8988T (cell line): ENCODE measurements at regions not wholly inside any gene's neighbourhood (a gene's known extent, or its start where the extent isn't known, plus 50 kb on each side); places are given as distances from the start of the nearest gene placed in this dataset.
"Not testable (repeated sequence)": the region's sequence is repeated elsewhere in the genome, so short reads cannot be mapped to it uniquely, and the experiment has no call there.

Experiments used
- DNase-seq: peaks from one replicate; pipeline ENCODE4 v3.0.0; 2011

GRCh38 chr16:79998143-79998542 is 397.6 kb upstream of the MAF start:
- no peak for DNase-seq

GRCh38 chr16:79997257-79997656 is 396.7 kb upstream of the MAF start:
- peak; percentile 32 for DNase-seq

- DNase-seq = no peak
Measured at GRCh38 chr16:79996321-79996720, 395.8 kb upstream of the MAF start.

- DNase-seq = no peak
Measured at GRCh38 chr16:79995315-79995714, 394.8 kb upstream of the MAF start.

- no peak for DNase-seq
Measured at GRCh38 chr16:79994418-79994817, 393.9 kb upstream of the MAF start.

- DNase-seq = no peak
Measured at GRCh38 chr16:79993629-79994209, 393.2 kb upstream of the MAF start.

GRCh38 chr16:79991969-79992368 is 391.4 kb upstream of the MAF start:
- no peak for DNase-seq

GRCh38 chr16:79988721-79989220 is 388.2 kb upstream of the MAF start:
- DNase-seq = no peak

GRCh38 chr16:79988089-79988488 is 387.6 kb upstream of the MAF start:
- no peak for DNase-seq

GRCh38 chr16:79986352-79986751 is 385.8 kb upstream of the MAF start:
- DNase-seq = no peak

GRCh38 chr16:79985606-79986005 is 385.1 kb upstream of the MAF start:
- DNase-seq = no peak

GRCh38 chr16:79984149-79984548 is 383.6 kb upstream of the MAF start:
- DNase-seq = not testable (repeated sequence)

- no peak for DNase-seq
Measured at GRCh38 chr16:79982862-79983261, 382.3 kb upstream of the MAF start.

- no peak for DNase-seq
Measured at GRCh38 chr16:79982361-79982760, 381.8 kb upstream of the MAF start.

- DNase-seq = no peak
Measured at GRCh38 chr16:79981814-79982213, 381.3 kb upstream of the MAF start.

GRCh38 chr16:79980650-79981521 is 380.3 kb upstream of the MAF start:
- no peak for DNase-seq

GRCh38 chr16:79977940-79978836 is 377.7 kb upstream of the MAF start:
- DNase-seq = no peak

GRCh38 chr16:79973320-79973719 is 372.8 kb upstream of the MAF start:
- no peak for DNase-seq

GRCh38 chr16:79972053-79972704 is 371.6 kb upstream of the MAF start:
- no peak for DNase-seq

- DNase-seq = no peak
Measured at GRCh38 chr16:79971237-79971572, 370.7 kb upstream of the MAF start.

GRCh38 chr16:79970551-79971236 is 370.2 kb upstream of the MAF start:
- DNase-seq = no peak

GRCh38 chr16:79970087-79970486 is 369.6 kb upstream of the MAF start:
- DNase-seq = no peak
